CD14-positive monocyte (primary cell): ENCODE measurements at regions not wholly inside any gene's neighbourhood (a gene's known extent, or its start where the extent isn't known, plus 50 kb on each side); places are given as distances from the start of the nearest gene placed in this dataset.

Source experiments
- DNase-seq, 3 donors: peaks; one replicate each; pipeline ENCODE4 v3.0.0-alpha.2; 2011 to 2022
- H2AFZ ChIP-seq: 2 replicates; pipeline ENCODE4 v1.6.0; 2012; ENCODE audit warnings: mild to moderate bottlenecking, low read depth, low read length, inconsistent platforms; ENCODE audit not compliant: insufficient read depth, poor library complexity, severe bottlenecking
- H3K27ac ChIP-seq, 2 donors: 1 replicate in 1 of 2; 2 replicates in 1 of 2; pipeline ENCODE4 v1.5.1; 2012 to 2013; ENCODE audit warnings: low read length in 2 of 2, control low read depth in 1 of 2, inconsistent platforms in 1 of 2, low read depth in 1 of 2, mild to moderate bottlenecking in 1 of 2
- H3K27me3 ChIP-seq, 2 donors: one replicate each; pipeline versions ENCODE4 v1.6.0 to v1.6.1; 2011 to 2013; ENCODE audit warnings: low read length in 2 of 2; ENCODE audit not compliant: control insufficient read depth in 2 of 2, insufficient read depth in 2 of 2
- H3K36me3 ChIP-seq, 2 donors: replicated peaks in 1 of 2; 1 replicate in 1 of 2; 2 replicates in 1 of 2; pipeline versions ENCODE4 v1.5.1 to v1.6.1; 2012 to 2013; ENCODE audit warnings: low read length in 2 of 2, control low read depth in 1 of 2, inconsistent platforms in 1 of 2, mild to moderate bottlenecking in 1 of 2; ENCODE audit not compliant: insufficient read depth in 2 of 2, control insufficient read depth in 1 of 2
- H3K4me1 ChIP-seq, 2 donors: 1 replicate in 1 of 2; 2 replicates in 1 of 2; pipeline versions ENCODE4 v1.5.1 to v1.6.1; 2012 to 2013; ENCODE audit warnings: low read length in 2 of 2, control low read depth in 1 of 2, inconsistent platforms in 1 of 2, mild to moderate bottlenecking in 1 of 2, moderate library complexity in 1 of 2; ENCODE audit not compliant: insufficient read depth in 2 of 2, control insufficient read depth in 1 of 2
- H3K4me2 ChIP-seq: replicated peaks from 2 replicates; pipeline ENCODE3; 2012; ENCODE audit warnings: low read length, moderate library complexity, mild to moderate bottlenecking; ENCODE audit not compliant: poor library complexity, severe bottlenecking; ENCODE audit errors: extremely low read depth
- H3K4me3 ChIP-seq, 3 experiments: fragments of 200-600 bp in 1 of 3; sonication (generic) in 1 of 3; replicated peaks in 1 of 3; 1 replicate in 2 of 3; 2 replicates in 1 of 3; pipeline ENCODE4 v1.5.1; 2011 to 2013; ENCODE audit warnings: low read length in 3 of 3, mild to moderate bottlenecking in 3 of 3, control low read depth in 2 of 3, low read depth in 2 of 3, inconsistent platforms in 1 of 3, moderate library complexity in 1 of 3
- H3K79me2 ChIP-seq: 2 replicates; pipeline ENCODE4 v1.6.0; 2012; ENCODE audit warnings: mild to moderate bottlenecking, control low read depth, inconsistent platforms, low read length, moderate library complexity; ENCODE audit not compliant: insufficient read depth
- H3K9ac ChIP-seq: 2 replicates; pipeline ENCODE4 v1.6.0; 2017; ENCODE audit warnings: low read length, mild to moderate bottlenecking; ENCODE audit not compliant: insufficient read depth, poor library complexity, severe bottlenecking
- H3K9me3 ChIP-seq, 2 donors: replicated peaks in 1 of 2; 1 replicate in 1 of 2; 2 replicates in 1 of 2; pipeline versions ENCODE4 v1.5.1 to v1.6.1; 2012 to 2013; ENCODE audit warnings: low read length in 2 of 2, control low read depth in 1 of 2; ENCODE audit not compliant: control insufficient read depth in 1 of 2, insufficient read depth in 1 of 2
- H4K20me1 ChIP-seq: 2 replicates; pipeline ENCODE4 v1.6.0; 2012; ENCODE audit warnings: mild to moderate bottlenecking, low read length, control low read depth, moderate library complexity; ENCODE audit not compliant: insufficient read depth
- H3K27ac Mint-ChIP-seq, 7 donors: one replicate each; pipeline ENCODE4 v1.8.0; 2020; ENCODE audit warnings: mild to moderate bottlenecking in 7 of 7, mixed read lengths in 7 of 7, moderate library complexity in 6 of 7, inconsistent platforms in 2 of 7
- H3K27me3 Mint-ChIP-seq, 3 donors: one replicate each; pipeline ENCODE4 v1.8.0; 2021 to 2022; ENCODE audit warnings: low read depth in 3 of 3, mild to moderate bottlenecking in 3 of 3, mixed read lengths in 3 of 3, moderate library complexity in 3 of 3, inconsistent platforms in 1 of 3
- H3K36me3 Mint-ChIP-seq, 2 donors: one replicate each; pipeline ENCODE4 v1.8.0; 2020; ENCODE audit warnings: mixed read lengths in 2 of 2, inconsistent platforms in 1 of 2, mild to moderate bottlenecking in 1 of 2
- H3K4me1 Mint-ChIP-seq: one replicate; pipeline ENCODE4 v1.8.0; 2020; ENCODE audit warnings: mild to moderate bottlenecking, mixed read lengths
- H3K4me3 Mint-ChIP-seq, 2 donors: one replicate each; pipeline ENCODE4 v1.8.0; 2020; ENCODE audit warnings: mild to moderate bottlenecking in 2 of 2, mixed read lengths in 2 of 2, moderate library complexity in 1 of 2
- H3K9me3 Mint-ChIP-seq, 7 donors: one replicate each; pipeline ENCODE4 v1.8.0; 2020 to 2022; ENCODE audit warnings: mixed read lengths in 7 of 7, mild to moderate bottlenecking in 6 of 7, moderate library complexity in 6 of 7, inconsistent platforms in 2 of 7
- WGBS: methylation state at CpG from one replicate; pipeline ENCODE4 v1.1.5; 2013; ENCODE audit warnings: missing lambda C conversion rate; ENCODE audit not compliant: insufficient coverage; 5-methylcytosine and 5-hydroxymethylcytosine counted together
- intact Hi-C, 2 donors: fragments of 100-400 bp; cut with micrococcal nuclease; formaldehyde crosslinking; loops; one replicate each; pipeline versions ENCODE4 v1.15.0 to v1.15.1; 2023
- TF ChIP-seq, protein P1 (sequence below): fragments of 200-600 bp; IDR thresholded peaks from one replicate; pipeline ENCODE4 v1.8.0; 2022; ENCODE audit warnings: antibody characterized with exemption, mild to moderate bottlenecking

DNA sequence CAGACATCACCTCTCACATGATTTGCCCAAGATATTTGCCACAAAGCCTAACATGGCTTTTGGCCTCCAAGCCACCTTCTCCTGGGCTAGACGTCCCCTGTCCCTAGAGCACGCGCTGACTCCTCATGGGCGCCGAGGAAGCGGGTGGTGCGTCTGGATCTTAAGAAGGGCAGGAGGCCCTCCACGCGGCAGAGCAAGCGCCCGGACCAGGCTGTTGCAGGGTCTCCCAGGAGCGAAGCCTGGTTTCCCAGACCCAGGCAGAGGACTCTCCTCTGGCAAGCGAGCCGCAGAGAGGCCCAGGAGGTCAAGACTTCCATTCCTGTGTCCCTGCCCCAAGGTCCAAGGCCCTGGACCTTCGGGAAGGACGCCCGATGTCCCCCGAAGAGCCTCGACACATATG lies 101.7 kb upstream of the TTC34 start:
- no peaks in the 10 kb centered on the region for H3K36me3 Mint-ChIP-seq
- H3K27me3 Mint-ChIP-seq = peaks cover 0 to 6% (median 3%) of the 10 kb centered on the region in 3 donors
- no peaks in the 10 kb centered on the region for H3K27me3 ChIP-seq
- H3K4me1 ChIP-seq = no peaks in the 10 kb centered on the region
- no peaks in the 10 kb centered on the region for H3K36me3 ChIP-seq
- no peak overlapping the region for H3K4me3 Mint-ChIP-seq
- H3K9ac ChIP-seq = no peak overlapping the region
- H3K4me1 Mint-ChIP-seq = no peaks in the 10 kb centered on the region
- no peak overlapping the region for H2AFZ ChIP-seq
- TF ChIP-seq, protein P1, sequence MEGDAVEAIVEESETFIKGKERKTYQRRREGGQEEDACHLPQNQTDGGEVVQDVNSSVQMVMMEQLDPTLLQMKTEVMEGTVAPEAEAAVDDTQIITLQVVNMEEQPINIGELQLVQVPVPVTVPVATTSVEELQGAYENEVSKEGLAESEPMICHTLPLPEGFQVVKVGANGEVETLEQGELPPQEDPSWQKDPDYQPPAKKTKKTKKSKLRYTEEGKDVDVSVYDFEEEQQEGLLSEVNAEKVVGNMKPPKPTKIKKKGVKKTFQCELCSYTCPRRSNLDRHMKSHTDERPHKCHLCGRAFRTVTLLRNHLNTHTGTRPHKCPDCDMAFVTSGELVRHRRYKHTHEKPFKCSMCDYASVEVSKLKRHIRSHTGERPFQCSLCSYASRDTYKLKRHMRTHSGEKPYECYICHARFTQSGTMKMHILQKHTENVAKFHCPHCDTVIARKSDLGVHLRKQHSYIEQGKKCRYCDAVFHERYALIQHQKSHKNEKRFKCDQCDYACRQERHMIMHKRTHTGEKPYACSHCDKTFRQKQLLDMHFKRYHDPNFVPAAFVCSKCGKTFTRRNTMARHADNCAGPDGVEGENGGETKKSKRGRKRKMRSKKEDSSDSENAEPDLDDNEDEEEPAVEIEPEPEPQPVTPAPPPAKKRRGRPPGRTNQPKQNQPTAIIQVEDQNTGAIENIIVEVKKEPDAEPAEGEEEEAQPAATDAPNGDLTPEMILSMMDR = no peak
- intact Hi-C loops = no loop called here
- no peaks in the 10 kb centered on the region for H3K79me2 ChIP-seq
- no peak overlapping the region for H3K27ac Mint-ChIP-seq
- no peak overlapping the region for H3K4me3 ChIP-seq
- H3K4me2 ChIP-seq = no peak overlapping the region
- 97% methylated on average over 19 of the region's 19 CpGs for WGBS
- no peaks in the 10 kb centered on the region for H4K20me1 ChIP-seq
- H3K27ac ChIP-seq = no peak overlapping the region
- no peak for DNase-seq
- H3K9me3 Mint-ChIP-seq = no peaks in the 10 kb centered on the region
- no peaks in the 10 kb centered on the region for H3K9me3 ChIP-seq

DNA sequence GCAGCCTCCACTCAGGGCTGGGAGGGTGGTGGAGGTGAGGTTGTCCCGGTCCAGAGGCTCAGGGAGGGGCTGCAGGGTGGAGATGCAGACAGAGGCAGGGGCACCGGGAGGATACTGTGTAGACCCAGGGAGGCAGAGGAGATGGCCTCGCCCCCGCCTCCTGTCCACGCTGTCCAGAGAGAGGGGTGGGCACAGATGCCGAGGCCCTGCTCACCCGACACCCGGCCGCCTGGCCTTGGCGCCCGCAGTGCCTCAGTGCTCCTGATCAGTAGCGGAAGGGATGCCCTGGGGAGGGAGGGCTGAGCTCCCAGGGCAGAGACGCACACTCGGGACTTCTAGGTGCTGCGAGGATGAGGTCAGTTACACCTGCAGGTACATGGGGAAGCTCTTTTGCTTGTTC lies 102.7 kb upstream of the TTC34 start:
- H3K36me3 ChIP-seq = no peaks in the 10 kb centered on the region
- Mint-ChIP-seq H3K36me3 (no peaks in the 10 kb centered on the region), H3K9me3 (no peaks in the 10 kb centered on the region), H3K27ac (no peak overlapping the region), H3K4me3 (no peak overlapping the region), H3K4me1 (no peaks in the 10 kb centered on the region), H3K27me3 (peaks cover 0 to 5% (median 3%) of the 10 kb centered on the region in 3 donors)
- 94% methylated on average over 15 of the region's 15 CpGs for WGBS
- no peak overlapping the region for H3K27ac ChIP-seq
- DNase-seq = no peak
- intact Hi-C loops = no loop called here
- H3K9me3 ChIP-seq = no peaks in the 10 kb centered on the region
- no peak overlapping the region for H3K4me2 ChIP-seq
- no peak overlapping the region for H3K4me3 ChIP-seq
- TF ChIP-seq, protein P1 = no peak
- no peak overlapping the region for H3K9ac ChIP-seq
- no peaks in the 10 kb centered on the region for H3K27me3 ChIP-seq
- H4K20me1 ChIP-seq = no peaks in the 10 kb centered on the region
- no peaks in the 10 kb centered on the region for H3K4me1 ChIP-seq
- no peak overlapping the region for H2AFZ ChIP-seq
- no peaks in the 10 kb centered on the region for H3K79me2 ChIP-seq
